ENCODE measurements at regions not wholly inside any gene's neighbourhood (a gene's known extent, or its start where the extent isn't known, plus 50 kb on each side); places are given as distances from the start of the nearest gene placed in this dataset.

- Histone ChIP-seq H3K27ac (no peak overlapping the region), H3K36me3 (no peaks in the 10 kb centered on the region), H3K9me3 (peaks cover 0 to 10% (median 2%) of the 10 kb centered on the region in 4 donors), H3K4me3 (no peak overlapping the region), H3K27me3 (no peaks in the 10 kb centered on the region), H3K4me1 (no peaks in the 10 kb centered on the region)
- 59 to 62% methylated on average over 2 of the region's 2 CpGs for WGBS, 2 donors
- DNase-seq, result no peak
- TF ChIP-seq EP300 (IDR thresholded peaks at IDR 0.05) (no peak), POLR2AphosphoS5 (IDR thresholded peaks at IDR 0.05) (no peak), CTCF (IDR thresholded peaks at IDR 0.05) (no peak), POLR2A (IDR thresholded peaks at IDR 0.05) (no peak)
- no peak for ATAC-seq (ENCODE audit: low FRiP score in 2 of 2)
Observed at GRCh38 chr4:12679217-12679616, 804.9 kb downstream of the RAB28 start.

- Histone ChIP-seq H3K27me3 (no peaks in the 10 kb centered on the region), H3K36me3 (no peaks in the 10 kb centered on the region), H3K9me3 (peaks cover 0 to 10% (median 2%) of the 10 kb centered on the region in 4 donors), H3K4me3 (no peak overlapping the region), H3K4me1 (no peaks in the 10 kb centered on the region), H3K27ac (no peak overlapping the region)
- no peak for DNase-seq
- no peak for ATAC-seq (ENCODE audit: low FRiP score in 2 of 2)
- no peak for TF ChIP-seq EP300 (IDR thresholded peaks at IDR 0.05)
- TF ChIP-seq POLR2A (IDR thresholded peaks at IDR 0.05), result no peak
- TF ChIP-seq POLR2AphosphoS5 (IDR thresholded peaks at IDR 0.05), result no peak
- no peak for TF ChIP-seq CTCF (IDR thresholded peaks at IDR 0.05)
Observed at GRCh38 chr4:12674184-12674583, 810.0 kb downstream of the RAB28 start.

GRCh38 chr4:12672303-12672702, 811.8 kb downstream of the RAB28 start:
- Histone ChIP-seq H3K27me3 (no peaks in the 10 kb centered on the region), H3K27ac (no peak overlapping the region), H3K4me3 (no peak overlapping the region), H3K9me3 (peaks cover 0 to 10% (median 2%) of the 10 kb centered on the region in 4 donors), H3K36me3 (no peaks in the 10 kb centered on the region), H3K4me1 (no peaks in the 10 kb centered on the region)
- 77 to 86% methylated on average over 4 of the region's 4 CpGs for WGBS, 2 donors
- no peak for ATAC-seq (ENCODE audit: low FRiP score in 2 of 2)
- no peak for TF ChIP-seq CTCF (IDR thresholded peaks at IDR 0.05)
- TF ChIP-seq EP300 (IDR thresholded peaks at IDR 0.05), result no peak
- TF ChIP-seq POLR2A (IDR thresholded peaks at IDR 0.05), result no peak
- TF ChIP-seq POLR2AphosphoS5 (IDR thresholded peaks at IDR 0.05), result no peak
- no peak for DNase-seq

- Histone ChIP-seq H3K4me1 (no peaks in the 10 kb centered on the region), H3K27me3 (no peaks in the 10 kb centered on the region), H3K9me3 (no peaks in the 10 kb centered on the region), H3K4me3 (no peak overlapping the region), H3K27ac (no peak overlapping the region), H3K36me3 (no peaks in the 10 kb centered on the region)
- 78 to 88% methylated on average over 2 of the region's 2 CpGs for WGBS, 2 donors
- no peak for TF ChIP-seq CTCF (IDR thresholded peaks at IDR 0.05)
- TF ChIP-seq POLR2A (IDR thresholded peaks at IDR 0.05), result no peak
- no peak for TF ChIP-seq EP300 (IDR thresholded peaks at IDR 0.05)
- TF ChIP-seq POLR2AphosphoS5 (IDR thresholded peaks at IDR 0.05), result no peak
- ATAC-seq (ENCODE audit: low FRiP score in 2 of 2) (no peak), DNase-seq (no peak)
Observed at GRCh38 chr4:12658146-12658545, 826.0 kb downstream of the RAB28 start.

- Histone ChIP-seq H3K4me3 (no peak overlapping the region), H3K9me3 (no peaks in the 10 kb centered on the region), H3K36me3 (no peaks in the 10 kb centered on the region), H3K27ac (no peak overlapping the region), H3K4me1 (no peaks in the 10 kb centered on the region), H3K27me3 (no peaks in the 10 kb centered on the region)
- 58 to 71% methylated on average over 3 of the region's 3 CpGs for WGBS, 2 donors
- DNase-seq, result no peak
- ATAC-seq (ENCODE audit: low FRiP score in 2 of 2), result no peak
- no peak for TF ChIP-seq POLR2AphosphoS5 (IDR thresholded peaks at IDR 0.05)
- no peak for TF ChIP-seq EP300 (IDR thresholded peaks at IDR 0.05)
- TF ChIP-seq POLR2A (IDR thresholded peaks at IDR 0.05), result no peak
- TF ChIP-seq CTCF (IDR thresholded peaks at IDR 0.05), result no peak
Observed at GRCh38 chr4:12651876-12652275, 832.3 kb downstream of the RAB28 start.
